ENCODE measurements at regions not wholly inside any gene's neighbourhood (a gene's known extent, or its start where the extent isn't known, plus 50 kb on each side); places are given as distances from the start of the nearest gene placed in this dataset.

DNA sequence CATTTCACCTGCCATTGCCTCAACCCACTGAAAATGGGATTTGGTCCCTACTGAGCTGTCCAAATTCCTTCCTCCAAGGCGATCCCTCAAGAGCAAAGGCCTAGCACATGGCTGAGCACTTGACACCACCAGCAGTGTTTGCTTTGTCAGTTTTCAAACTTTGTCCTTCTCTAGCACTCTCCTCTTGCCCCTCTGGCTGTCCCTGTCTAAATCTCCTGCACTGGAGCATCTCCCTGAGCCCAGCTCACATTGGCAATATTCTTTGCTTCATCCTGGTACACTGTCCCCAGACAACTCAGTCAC, 66.6 kb upstream of the FTH1 start:
- DNase-seq = no peak
- H3K27ac ChIP-seq (ENCODE audit: low read depth in 1 of 2, low read length in 2 of 2) = no peak overlapping the region
- H3K4me1 ChIP-seq (ENCODE audit: insufficient read depth, low read length) = peaks cover 5% of the 10 kb centered on the region
- ChIA-PET POLR2A (interaction anchor here (1.7 kb wide), 1 partner anchor 9 kb away, joined by 4 read pairs; no protein-coding TSS in a partner anchor), CTCF (interaction anchor here (0.8 to 1.7 kb wide), 2 partner anchors 17 to 136 kb away, joined by 3 to 4 read pairs; no protein-coding TSS in a partner anchor)
- no peaks in the 10 kb centered on the region for H3K36me3 Mint-ChIP-seq (ENCODE audit: low read depth)
- peaks cover 0 to 6% of the 10 kb centered on the region in 2 experiments for H3K9me3 ChIP-seq (ENCODE audit: control insufficient read depth in 1 of 2, insufficient read depth in 1 of 2, low read length in 2 of 2)
- H3K27me3 Mint-ChIP-seq = no peaks in the 10 kb centered on the region
- TF ChIP-seq, protein P1, sequence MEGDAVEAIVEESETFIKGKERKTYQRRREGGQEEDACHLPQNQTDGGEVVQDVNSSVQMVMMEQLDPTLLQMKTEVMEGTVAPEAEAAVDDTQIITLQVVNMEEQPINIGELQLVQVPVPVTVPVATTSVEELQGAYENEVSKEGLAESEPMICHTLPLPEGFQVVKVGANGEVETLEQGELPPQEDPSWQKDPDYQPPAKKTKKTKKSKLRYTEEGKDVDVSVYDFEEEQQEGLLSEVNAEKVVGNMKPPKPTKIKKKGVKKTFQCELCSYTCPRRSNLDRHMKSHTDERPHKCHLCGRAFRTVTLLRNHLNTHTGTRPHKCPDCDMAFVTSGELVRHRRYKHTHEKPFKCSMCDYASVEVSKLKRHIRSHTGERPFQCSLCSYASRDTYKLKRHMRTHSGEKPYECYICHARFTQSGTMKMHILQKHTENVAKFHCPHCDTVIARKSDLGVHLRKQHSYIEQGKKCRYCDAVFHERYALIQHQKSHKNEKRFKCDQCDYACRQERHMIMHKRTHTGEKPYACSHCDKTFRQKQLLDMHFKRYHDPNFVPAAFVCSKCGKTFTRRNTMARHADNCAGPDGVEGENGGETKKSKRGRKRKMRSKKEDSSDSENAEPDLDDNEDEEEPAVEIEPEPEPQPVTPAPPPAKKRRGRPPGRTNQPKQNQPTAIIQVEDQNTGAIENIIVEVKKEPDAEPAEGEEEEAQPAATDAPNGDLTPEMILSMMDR (IDR thresholded peaks at IDR 0.05) = no peak
- H3K27ac Mint-ChIP-seq = no peak overlapping the region
- H3K36me3 ChIP-seq (ENCODE audit: insufficient read depth, low read length) = no peaks in the 10 kb centered on the region
- H3K4me1 Mint-ChIP-seq (ENCODE audit: low read depth) = no peaks in the 10 kb centered on the region
- intact Hi-C loops (cut with DNase I, micrococcal nuclease) = no loop called here
- ATAC-seq (ENCODE audit: poor library complexity) = no peak
- no peak overlapping the region for H3K4me3 ChIP-seq (ENCODE audit: low read length)
- no peak overlapping the region for H3K4me3 Mint-ChIP-seq
- no peaks in the 10 kb centered on the region for H3K9me3 Mint-ChIP-seq
- no peaks in the 10 kb centered on the region for H3K27me3 ChIP-seq (ENCODE audit: control insufficient read depth in 1 of 2, insufficient read depth in 2 of 2, low read length in 2 of 2)

DNA sequence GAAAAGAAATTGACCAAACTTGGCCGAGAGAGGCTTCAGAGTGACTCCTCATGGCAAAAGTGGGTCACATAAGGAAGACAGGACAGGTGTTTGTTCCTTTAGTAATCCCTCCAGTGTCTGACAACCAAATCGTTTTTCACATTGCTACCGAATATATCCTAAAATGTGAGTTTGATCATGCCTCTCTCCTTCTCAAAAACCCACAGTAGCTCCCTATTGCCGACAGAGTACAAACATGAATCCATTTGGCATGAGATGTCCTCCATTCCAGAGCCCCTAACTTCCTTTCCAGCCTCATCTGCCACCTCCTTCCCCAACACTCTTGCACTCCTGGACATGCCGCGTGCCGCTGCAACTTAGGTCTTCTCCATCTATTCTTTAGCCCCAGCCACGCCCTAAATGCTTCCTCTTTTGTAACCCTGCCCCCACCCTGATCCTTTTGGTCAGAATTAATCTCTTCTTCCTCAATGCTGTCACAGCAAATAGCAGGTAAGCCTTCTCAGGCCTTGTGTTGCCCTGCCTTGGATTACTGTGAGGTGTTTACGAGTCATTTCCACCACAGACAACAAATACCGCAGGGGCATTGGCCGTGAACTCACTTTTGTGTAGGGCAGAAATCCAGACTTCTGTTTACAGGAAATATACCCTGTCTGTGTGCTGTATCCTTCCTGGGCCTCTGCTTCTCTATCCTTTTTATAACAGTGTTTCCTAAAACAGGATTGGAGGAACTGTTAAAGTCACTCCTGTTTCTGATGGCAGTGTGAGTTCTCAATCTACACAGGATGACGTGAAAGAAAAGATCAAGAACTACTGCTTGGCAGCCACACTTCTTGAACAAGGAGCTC, 66.0 kb upstream of the FTH1 start:
- Histone ChIP-seq H3K36me3 (ENCODE audit: insufficient read depth, low read length) (no peaks in the 10 kb centered on the region), H3K4me3 (ENCODE audit: low read length) (no peak overlapping the region), H3K4me1 (ENCODE audit: insufficient read depth, low read length) (peaks cover 5% of the 10 kb centered on the region), H3K9me3 (ENCODE audit: control insufficient read depth in 1 of 2, insufficient read depth in 1 of 2, low read length in 2 of 2) (peaks cover 0 to 6% of the 10 kb centered on the region in 2 experiments), H3K27me3 (ENCODE audit: control insufficient read depth in 1 of 2, insufficient read depth in 2 of 2, low read length in 2 of 2) (no peaks in the 10 kb centered on the region), H3K27ac (ENCODE audit: low read depth in 1 of 2, low read length in 2 of 2) (no peak overlapping the region)
- H3K27me3 Mint-ChIP-seq = no peaks in the 10 kb centered on the region
- intact Hi-C loops (cut with DNase I, micrococcal nuclease) = no loop called here
- peak; percentile 71 for ATAC-seq (ENCODE audit: poor library complexity)
- peak in 4 of 14 experiments; percentile 14 to 55 (median 34) for DNase-seq
- POLR2A ChIA-PET = no interaction called here
- no peaks in the 10 kb centered on the region for H3K36me3 Mint-ChIP-seq (ENCODE audit: low read depth)
- H3K4me1 Mint-ChIP-seq (ENCODE audit: low read depth) = peaks cover under 1% of the 10 kb centered on the region
- CTCF ChIA-PET = interaction anchor here (0.7 to 1.8 kb wide), 4 partner anchors 18 to 136 kb away, joined by 3 to 4 read pairs (median 4); no protein-coding TSS in a partner anchor
- H3K27ac Mint-ChIP-seq = peak overlapping the region; percentile 3
- H3K4me3 Mint-ChIP-seq = no peak overlapping the region
- no peaks in the 10 kb centered on the region for H3K9me3 Mint-ChIP-seq
- TF ChIP-seq, protein P1 (IDR thresholded peaks at IDR 0.05) = no peak

DNA sequence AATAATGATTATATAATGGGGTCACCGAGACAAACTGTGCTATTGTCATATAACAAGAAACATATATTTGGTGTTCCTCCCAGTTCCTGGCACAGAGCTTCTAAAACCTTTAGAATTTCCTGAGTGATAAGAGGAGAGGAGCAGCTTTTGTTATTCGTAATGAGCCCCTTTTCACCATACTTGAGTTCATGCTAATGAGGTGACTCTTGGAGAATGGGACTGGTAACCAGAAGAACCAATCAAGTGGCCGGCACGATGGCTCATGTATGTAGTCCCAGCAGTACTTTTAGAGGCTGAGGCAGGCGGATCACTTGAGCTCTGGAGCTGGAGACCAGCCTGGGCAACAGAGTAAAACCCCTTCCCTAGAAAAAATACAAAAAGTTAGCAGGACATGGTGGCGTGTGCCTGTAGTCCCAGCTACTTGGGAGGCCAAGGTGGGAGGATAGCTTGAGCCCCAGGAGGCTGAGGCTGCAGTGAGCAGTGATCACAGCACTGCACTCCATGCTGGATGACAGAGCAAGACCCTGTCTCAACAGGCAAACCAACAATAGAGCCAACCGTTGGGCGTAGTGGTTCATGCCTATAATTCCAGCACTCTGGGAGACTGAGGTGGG, 62.7 kb upstream of the FTH1 start:
- no peaks in the 10 kb centered on the region for H3K27me3 ChIP-seq (ENCODE audit: control insufficient read depth in 1 of 2, insufficient read depth in 2 of 2, low read length in 2 of 2)
- Mint-ChIP-seq H3K36me3 (ENCODE audit: low read depth) (no peaks in the 10 kb centered on the region), H3K9me3 (no peaks in the 10 kb centered on the region), H3K27ac (no peak overlapping the region), H3K4me1 (ENCODE audit: low read depth) (peaks cover 18% of the 10 kb centered on the region), H3K4me3 (no peak overlapping the region), H3K27me3 (no peaks in the 10 kb centered on the region)
- H3K4me3 ChIP-seq (ENCODE audit: low read length) = no peak overlapping the region
- CTCF ChIA-PET = interaction anchor here (1.4 to 1.7 kb wide), 2 partner anchors 16 to 23 kb away, joined by 3 to 5 read pairs; no protein-coding TSS in a partner anchor
- DNase-seq (no peak), ATAC-seq (ENCODE audit: poor library complexity) (no peak)
- no peaks in the 10 kb centered on the region for H3K36me3 ChIP-seq (ENCODE audit: insufficient read depth, low read length)
- no peak overlapping the region for H3K27ac ChIP-seq (ENCODE audit: low read depth in 1 of 2, low read length in 2 of 2)
- TF ChIP-seq, protein P1 (IDR thresholded peaks at IDR 0.05) = no peak
- POLR2A ChIA-PET = interaction anchor here (7.2 kb wide), 1 partner anchor 63 kb away, joined by 177 read pairs; the partner anchor contains the start of gene FTH1
- intact Hi-C loops (cut with DNase I, micrococcal nuclease) = no loop called here
- H3K4me1 ChIP-seq (ENCODE audit: insufficient read depth, low read length) = peaks cover 27% of the 10 kb centered on the region
- H3K9me3 ChIP-seq (ENCODE audit: control insufficient read depth in 1 of 2, insufficient read depth in 1 of 2, low read length in 2 of 2) = peaks cover 0 to 6% of the 10 kb centered on the region in 2 experiments
